ENCODE measurements at regions not wholly inside any gene's neighbourhood (a gene's known extent, or its start where the extent isn't known, plus 50 kb on each side); places are given as distances from the start of the nearest gene placed in this dataset.
A peak's percentile ranks its signal among the peaks of the same experiment; 100 is the strongest.

- no peak for ATAC-seq
Measured at GRCh38 chr3:118548434-118548833, 486.2 kb downstream of the IGSF11 start.

GRCh38 chr3:118550122-118550521 lies 484.5 kb downstream of the IGSF11 start:
- ATAC-seq = no peak

DNA sequence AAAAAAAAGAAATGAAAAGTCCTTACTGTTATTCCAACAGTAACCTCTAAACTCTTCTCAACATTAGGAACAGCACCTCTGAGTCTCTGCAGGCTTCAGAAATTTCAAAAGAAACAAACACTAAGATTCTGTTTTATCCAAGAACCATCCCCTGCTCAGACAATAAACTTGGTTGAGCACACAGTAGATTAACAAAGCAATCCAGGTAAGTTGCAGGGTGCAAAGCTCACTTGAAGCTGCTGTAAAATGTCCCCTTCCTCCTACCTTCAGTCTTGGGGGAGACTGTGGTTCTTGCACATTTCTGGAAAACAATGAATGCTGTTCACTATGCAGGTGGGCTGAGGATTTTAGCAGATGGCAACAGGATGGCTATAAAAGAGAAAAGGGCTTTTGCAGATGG lies 484.1 kb downstream of the IGSF11 start:
- no peak for ATAC-seq

- ATAC-seq = no peak
Measured at GRCh38 chr3:118554148-118554838, 480.4 kb downstream of the IGSF11 start.

DNA sequence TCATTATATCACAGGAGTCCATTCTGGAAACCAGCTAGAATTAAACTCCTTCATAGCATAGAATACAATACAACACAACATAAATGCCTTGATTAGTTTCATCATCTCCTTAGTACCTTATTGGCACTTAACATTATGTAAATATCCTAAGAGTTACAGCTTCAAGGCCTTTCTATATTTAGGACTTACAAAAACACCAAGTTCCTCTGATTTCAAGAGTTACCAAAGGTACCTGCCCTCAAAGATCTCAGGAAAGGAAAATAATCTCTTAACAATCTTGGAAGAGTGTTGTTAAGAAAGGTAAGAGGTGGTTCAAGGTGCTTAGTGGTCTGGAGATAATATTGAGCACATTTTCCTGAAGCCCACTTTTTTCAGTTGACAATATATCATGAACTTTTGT lies 477.7 kb downstream of the IGSF11 start:
- no peak for ATAC-seq

GRCh38 chr3:118557513-118557912 lies 477.1 kb downstream of the IGSF11 start:
- ATAC-seq = no peak

GRCh38 chr3:118559286-118559685 lies 475.4 kb downstream of the IGSF11 start:
- no peak for ATAC-seq

DNA sequence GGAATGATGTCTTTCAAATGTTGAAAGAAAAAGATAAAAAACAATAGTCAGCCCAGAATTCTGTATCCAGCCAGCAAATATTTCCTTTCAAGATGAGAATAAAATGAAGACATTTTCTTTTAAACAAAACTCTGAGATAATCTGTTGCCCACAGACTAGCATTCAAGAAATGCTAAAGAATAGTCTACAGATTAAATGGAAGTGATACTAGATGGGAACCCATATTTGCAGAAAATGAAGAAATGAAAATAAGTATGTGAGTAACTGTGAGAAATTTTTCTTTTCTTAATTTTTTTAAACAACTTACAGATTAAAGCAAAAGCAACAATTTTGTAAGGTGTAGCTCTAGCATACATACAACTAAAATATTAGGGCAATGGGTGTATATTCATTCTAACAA lies 469.8 kb downstream of the IGSF11 start:
- no peak for ATAC-seq

GRCh38 chr3:118573912-118574311 lies 460.7 kb downstream of the IGSF11 start:
- peak; percentile 54 for ATAC-seq

- no peak for ATAC-seq
Measured at GRCh38 chr3:118577055-118577777, 457.4 kb downstream of the IGSF11 start.

GRCh38 chr3:118578559-118578958 lies 456.1 kb downstream of the IGSF11 start:
- peak; percentile 37 for ATAC-seq

DNA sequence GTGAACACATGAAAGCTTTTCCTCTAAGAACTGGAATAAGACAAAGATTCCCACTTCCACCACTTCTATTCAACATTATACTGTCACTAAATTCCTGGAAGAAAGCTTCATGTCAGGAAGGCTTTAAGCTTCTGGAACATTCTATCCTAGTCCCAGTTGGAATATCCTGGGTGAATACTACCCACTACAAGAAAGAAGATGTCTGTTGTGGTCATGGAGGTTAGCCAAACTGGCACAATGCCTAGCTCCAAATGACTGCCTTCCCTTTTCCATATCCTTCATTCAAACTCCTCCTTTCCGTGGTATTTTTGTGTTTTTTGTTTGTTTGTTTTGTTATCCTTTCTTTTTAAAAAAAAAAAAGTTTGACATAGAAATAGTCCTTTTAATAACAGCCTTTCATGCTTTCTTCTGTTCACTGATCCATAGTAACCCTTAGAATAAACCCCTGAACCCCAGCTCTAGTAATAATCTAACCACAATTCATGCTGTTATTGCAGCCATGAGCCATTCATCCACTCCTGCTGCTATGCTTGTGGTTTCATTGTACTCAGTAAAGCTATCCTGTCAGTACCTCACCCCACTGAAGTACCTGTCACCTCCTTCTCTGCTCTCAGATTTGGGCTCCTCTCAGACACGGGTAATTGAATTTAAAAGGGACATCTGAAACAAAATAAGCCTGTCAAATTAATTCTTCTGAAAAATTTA lies 447.5 kb downstream of the IGSF11 start:
- no peak for ATAC-seq

GRCh38 chr3:118587847-118588246 lies 446.8 kb downstream of the IGSF11 start:
- no peak for ATAC-seq

DNA sequence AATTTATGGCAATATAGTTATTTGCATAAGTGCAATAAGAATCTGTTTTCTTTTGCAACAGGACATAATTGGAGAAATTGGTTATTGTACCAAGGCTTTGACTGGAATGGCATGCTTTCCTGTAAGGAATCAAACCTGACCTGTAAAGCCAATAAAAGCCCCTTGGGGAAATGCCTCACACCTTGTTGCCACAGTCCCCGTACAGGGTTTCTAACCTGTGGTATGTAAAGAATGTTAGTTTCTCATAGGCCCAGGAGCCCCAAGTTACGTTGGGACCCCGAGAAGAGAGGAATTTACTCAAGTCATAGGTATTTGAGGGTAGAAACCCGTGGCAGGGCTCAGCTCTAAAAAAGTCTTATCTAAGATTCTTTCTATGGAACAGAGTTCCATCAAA lies 441.4 kb downstream of the IGSF11 start:
- ATAC-seq = no peak

DNA sequence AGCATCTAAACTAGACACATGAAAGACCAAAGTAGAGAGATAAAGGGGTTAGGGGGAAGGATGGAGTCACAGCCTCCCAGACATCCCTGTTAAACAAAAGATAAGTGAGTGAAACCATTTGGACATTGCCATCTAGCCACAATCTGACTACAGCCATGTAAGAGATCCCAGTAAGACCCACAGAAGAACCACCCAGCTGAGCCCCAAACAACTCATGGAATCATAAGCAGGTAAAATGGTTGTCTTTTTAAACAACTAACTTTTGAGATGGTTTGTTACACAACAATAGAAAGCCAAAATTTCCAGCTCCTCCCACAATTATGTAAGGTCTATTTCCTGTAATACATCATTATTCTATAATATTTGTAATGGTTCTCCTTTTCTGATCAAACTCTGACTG lies 437.5 kb downstream of the IGSF11 start:
- no peak for ATAC-seq

DNA sequence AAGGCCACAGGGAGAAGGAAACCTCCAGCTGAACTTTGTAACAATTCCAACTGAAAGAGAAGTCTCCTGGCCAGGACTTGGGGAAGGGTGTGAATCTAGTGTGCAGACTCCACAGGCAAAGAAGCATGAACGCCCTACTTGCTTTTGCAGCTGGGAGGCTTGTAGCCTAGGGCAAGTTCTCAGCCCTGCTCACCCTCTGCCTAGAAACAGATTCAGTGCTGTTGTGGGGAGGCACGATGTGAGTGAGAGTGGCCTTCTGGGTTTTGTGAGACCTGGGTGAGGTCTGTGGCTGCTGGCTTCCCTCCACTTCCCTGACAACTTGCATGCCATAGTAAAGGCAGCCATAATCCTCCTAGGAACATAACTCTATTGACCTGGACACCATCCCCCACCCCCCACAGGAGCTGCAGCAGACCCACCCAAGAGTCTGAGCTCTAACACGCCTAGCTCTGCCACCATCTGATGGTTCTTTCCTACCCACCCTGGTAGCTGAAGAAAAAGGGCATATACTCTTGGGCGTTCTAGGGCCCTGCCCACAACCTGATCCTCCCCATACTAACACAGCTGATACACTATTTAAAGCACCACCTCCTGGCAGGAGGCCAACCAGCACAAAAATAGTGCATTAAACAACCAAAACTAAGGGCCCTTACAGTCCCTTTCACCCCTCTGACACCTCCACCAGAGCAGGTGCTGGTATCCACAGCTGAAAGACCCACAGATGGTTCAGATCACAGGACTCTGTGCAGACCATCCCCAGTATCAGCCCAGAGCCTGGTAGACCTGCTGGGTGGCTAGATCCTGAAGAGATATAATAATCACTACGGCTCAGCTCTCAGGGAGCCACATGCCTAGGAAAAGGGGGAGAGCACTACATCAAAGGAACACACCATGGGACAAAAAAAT lies 426.5 kb downstream of the IGSF11 start:
- no peak for ATAC-seq

GRCh38 chr3:118618247-118619040 lies 416.2 kb downstream of the IGSF11 start:
- peak; percentile 61 for ATAC-seq

DNA sequence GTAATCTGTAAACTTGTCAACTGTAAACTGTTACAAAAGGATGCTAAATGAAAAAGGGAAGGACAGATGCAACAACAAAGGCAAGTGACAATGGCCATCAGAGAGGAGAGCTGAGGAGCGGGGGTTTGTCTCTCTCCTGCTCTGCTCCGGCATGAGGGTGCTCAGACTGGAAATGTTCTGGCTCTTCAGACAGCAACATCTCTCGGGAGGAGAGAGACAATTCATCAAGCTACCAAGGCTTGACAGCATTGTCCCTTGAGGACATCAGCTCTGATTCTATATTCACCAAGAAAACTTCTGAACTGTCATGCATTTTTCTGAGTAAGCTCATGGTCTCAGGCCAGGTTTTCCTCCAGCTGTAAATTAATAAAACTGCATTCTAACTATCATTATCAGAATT lies 408.2 kb downstream of the IGSF11 start:
- no peak for ATAC-seq

- peak; percentile 79 for ATAC-seq
Measured at GRCh38 chr3:118628704-118629341, 405.8 kb downstream of the IGSF11 start.

DNA sequence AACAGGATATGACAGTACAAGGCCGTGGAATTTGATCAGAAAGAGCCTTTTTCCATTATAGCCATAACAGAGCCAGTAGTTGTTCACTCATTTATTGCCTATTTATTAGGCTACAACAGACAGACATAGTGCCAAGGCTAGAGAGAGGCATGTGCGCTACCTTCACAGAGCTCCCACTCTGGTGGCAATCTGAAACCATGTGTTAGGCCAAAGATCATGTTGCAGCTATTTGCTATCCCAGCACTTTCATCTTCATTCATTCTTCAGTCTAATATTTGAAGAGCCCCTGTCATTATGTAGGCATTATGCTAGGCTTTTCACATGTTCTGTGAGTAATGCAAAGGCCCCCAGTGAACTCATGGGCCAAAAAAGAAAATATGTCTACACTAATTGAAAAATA lies 404.8 kb downstream of the IGSF11 start:
- no peak for ATAC-seq

- ATAC-seq = no peak
Measured at GRCh38 chr3:118635711-118636110, 398.9 kb downstream of the IGSF11 start.
